NOMO-1 treated with DMSO at 0.1 percent for 48 hours (cell line): ENCODE measurements at regions not wholly inside any gene's neighbourhood (a gene's known extent, or its start where the extent isn't known, plus 50 kb on each side); places are given as distances from the start of the nearest gene placed in this dataset.
A peak's percentile ranks its signal among the peaks of the same experiment; 100 is the strongest.
"Not testable (repeated sequence)": the region's sequence is repeated elsewhere in the genome, so short reads cannot be mapped to it uniquely, and the experiment has no call there.

ENCODE experiments used
- DNase-seq: peaks from one replicate; lab custom pipeline; 2025; ENCODE audit not compliant: unreplicated experiment; lab: John Stamatoyannopoulos, UW

DNA sequence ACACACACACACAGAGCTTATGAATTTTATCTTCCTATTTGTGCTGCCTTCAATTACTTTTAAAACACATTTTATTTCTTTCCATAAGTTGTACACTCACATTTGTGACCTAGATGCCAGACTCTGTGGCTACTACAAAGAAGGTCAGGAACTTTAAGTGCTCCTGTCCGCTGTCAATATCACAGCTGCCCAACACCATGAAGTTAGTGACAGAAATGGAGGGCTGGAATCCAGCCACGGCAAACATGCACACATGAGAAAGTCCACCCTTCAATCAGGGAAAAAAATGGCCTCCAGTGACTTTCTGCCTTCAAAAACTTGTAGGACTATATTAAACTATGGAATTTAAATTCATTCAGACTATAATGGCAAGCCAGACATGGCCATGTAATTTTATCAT lies 334.4 kb upstream of the FSTL5 start:
- no peak for DNase-seq

DNA sequence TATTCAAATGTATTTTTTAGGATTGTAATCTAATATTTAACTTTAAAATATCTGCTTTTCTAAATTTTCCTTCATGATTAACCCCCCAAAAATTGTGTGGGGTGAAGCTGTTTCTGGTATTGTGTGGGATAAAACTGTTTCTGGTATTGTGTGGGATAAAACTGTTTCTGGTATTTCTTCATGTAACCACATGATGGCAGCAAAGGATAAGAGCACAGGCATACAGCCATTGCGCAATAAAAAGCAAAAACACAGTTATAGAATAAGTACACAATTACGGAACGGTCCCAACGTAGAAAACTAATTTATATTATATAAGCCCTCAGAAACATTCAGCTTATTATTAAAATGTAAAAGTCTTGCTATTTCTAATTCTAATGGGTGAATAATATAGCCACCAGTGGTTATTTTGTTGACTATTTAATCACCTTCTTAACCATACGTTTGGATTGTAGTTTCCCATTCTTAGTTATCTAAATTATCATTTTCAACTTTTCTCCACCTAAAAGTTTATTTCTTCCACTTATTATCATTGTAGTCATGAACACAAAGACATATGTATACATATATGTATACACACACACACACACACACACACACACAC lies 333.9 kb upstream of the FSTL5 start:
- peak; percentile 43 for DNase-seq

DNA sequence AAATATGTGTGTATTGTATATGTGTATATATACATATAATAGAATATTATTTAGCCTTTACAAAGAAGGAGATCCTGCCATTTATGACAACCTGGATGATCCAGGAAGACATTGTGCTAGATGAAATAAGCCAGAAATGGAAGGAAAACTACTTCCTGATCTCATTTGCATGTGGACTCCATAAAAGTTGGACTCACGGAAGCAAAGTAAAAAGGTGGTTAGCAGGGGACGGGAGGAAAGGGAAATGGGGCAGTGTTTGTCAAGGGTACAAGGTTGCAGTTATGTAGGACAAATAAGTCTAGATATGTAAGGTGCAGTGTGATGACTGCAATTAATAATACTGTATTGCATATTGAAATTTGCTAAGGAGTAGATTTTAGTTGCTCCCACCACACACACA lies 331.1 kb upstream of the FSTL5 start:
- no peak for DNase-seq

DNA sequence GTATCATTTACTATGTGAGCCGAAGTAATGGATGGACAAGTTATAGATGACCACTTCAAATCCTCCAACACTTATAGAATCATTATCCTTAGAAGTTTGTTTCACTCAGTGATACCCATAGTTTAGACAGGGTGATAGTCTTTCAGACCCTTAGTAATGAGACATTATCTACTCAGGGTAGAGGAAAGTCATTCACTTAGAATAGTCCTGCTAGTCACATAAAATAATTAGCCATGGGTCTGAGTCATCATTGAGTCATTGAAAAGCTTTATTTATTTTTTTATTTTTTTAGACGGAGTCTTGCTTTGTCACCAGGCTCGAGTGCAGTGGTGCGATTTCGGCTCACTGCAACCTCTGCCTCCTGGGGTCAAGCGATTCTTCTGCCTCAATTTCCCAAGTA lies 321.7 kb upstream of the FSTL5 start:
- no peak for DNase-seq

DNA sequence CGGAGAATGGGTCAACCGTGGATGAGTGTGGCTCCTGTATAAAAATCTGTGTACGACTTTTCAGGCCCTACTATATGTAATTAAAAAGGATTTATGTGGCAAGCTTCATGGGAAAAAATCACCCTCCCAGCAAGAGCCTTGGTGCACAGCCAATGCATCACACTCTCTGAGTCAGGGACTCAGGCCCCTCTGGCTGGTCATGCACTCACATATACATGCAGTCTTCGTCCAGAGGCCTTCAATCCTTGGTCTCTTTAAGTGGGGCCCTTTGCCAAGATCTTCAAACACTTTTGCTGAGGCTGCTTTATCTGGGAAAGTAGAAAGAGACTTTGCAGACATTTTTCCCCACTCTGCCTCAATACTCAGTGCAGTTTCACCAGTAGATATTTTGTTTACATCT lies 311.4 kb upstream of the FSTL5 start:
- DNase-seq = no peak

DNA sequence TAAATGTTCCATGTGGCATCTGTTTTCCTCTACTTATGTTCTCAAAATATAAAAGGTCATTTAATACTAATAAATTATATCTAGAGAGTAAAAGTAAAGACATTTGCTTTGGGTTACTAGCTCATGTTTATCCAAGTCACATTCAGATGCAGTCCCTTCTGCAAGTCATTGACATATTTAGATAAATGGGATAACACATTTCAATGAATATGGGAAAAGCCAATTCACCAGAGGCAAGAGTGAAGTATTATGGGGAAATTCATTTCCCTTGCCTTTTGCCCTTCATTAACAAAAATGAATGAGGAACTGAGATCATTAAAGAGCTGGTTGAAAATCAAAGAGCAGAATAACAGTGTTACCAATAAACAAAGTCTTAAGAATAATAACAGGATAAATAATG lies 306.2 kb upstream of the FSTL5 start:
- DNase-seq = no peak

DNA sequence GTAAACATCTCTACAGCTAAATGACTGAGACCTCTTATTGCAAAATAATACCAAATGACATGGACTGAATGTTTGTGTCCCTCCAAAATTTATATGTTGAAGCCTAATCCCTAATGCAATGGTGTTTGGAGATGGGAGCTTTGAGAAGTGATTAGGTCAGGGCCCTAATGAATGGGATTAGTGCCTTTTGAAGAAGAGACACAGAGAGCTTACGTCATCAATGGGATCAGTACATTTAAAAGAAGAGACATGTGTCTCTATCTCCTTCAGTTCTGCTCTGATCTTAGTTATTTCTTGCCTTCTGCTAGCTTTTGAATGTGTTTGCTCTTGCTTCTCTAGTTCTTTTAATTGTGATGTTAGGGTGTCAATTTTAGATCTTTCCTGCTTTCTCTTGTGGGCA lies 301.6 kb upstream of the FSTL5 start:
- DNase-seq = not testable (repeated sequence)

DNA sequence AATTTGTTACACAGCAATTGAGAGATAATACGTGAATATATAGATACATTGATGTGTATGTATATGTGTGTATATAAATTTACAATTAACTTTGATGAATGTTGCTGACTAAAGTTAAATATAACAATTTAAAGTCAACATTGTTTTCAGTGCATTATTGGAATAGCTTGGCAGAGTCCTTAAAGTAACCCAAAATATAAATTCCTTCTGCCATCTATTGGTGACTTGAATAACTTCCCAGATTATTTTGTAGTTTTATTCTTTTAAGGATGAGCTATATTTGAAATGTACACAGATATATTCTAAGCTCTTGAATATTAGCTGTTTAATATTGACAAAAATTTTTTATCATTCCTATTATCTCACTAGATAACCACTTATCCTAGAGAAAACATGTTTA lies 298.2 kb upstream of the FSTL5 start:
- DNase-seq = peak; percentile 17

DNA sequence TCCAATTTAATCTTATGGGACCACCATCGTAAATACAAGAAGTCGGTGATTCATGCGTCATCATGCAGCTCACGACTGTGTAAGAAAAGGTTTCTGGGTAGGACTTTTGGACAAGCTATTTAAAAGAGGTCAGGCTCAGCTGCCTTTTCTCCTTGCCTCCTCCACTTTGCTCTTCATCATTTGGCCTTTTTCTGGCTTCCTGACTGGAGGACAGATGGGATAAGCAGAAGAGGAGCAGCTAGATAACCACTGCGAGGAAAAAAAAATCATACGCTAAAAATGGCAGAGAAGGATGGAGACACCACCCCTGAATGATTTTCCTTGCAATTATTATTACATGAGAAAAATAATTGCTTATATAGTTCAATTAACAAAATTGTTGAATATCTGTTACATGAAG lies 294.3 kb upstream of the FSTL5 start:
- no peak for DNase-seq

DNA sequence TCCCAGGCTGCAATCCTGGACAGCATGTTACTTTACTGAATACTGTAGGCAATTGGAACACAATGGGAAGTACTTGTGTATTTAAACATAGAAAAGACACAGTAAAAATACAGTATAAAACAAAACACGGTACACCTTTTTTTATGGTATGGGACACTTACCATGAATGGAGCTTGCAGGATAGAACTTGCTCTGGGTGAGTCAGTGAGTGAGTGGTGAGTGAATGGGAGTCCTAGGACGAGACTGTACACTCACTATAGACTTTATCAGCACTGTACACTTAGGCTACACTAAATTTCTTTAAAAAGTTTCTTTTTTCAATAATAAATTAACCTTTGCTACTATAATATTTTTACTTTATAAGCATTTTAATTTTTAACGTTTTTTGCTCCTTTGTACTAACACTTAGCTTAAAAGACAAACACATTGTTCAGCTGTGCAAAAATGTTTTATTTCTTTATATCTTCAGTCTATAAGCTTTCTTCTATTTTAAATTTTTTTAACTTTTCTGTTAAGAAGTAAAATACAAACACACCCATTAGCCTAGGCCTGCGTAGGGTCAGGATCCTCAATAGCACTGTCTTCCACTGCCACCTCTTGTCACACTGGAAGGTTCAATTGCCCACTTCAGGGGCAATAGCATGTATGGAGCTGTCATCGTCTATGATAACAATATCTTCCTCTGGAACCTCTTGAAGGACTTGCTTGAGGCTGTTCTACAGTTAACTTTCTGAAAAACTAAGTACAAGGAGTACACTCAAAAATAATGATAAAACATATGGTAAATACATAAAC lies 293.5 kb upstream of the FSTL5 start:
- DNase-seq = no peak

DNA sequence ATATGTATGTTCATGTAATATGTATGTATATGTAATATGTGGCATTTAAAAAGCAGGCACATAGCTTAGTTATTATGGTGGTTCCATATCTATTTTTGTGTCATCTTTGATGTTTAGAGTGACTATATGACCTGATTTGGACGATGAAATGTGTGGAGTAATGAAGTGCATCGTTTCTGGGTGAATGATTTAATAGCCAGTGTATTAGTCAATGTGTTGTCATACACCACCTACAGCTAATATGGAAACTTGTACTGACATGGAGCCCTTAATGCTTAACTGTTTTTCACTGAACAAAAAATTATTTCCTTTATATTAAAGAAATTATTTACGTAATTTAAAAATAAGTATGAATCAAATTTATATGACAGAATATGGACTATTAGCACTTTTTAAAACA lies 292.3 kb upstream of the FSTL5 start:
- DNase-seq = no peak

DNA sequence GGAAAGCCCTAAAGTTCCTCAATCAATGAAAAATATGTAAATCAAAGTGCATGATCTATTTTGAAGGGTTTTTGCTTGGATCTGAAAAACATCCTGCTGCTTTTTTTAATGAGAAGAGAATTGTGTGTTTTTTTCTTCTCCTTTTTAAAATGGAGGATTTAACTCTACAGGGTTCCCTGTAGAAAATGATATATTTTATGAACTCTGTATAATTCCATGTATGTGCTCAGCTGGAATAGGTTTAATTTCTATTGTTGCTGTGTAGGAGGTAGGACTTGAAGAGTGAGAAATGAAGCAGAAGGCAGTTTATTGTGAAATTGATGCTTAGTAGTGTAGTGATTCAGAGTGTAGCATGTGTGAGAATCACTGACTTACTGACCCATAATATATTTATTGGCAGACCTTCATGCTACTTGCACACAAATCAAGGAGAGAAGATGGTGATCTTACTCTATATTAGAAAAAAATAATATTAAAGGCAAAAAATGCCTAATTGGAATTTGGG lies 286.8 kb upstream of the FSTL5 start:
- DNase-seq = no peak

DNA sequence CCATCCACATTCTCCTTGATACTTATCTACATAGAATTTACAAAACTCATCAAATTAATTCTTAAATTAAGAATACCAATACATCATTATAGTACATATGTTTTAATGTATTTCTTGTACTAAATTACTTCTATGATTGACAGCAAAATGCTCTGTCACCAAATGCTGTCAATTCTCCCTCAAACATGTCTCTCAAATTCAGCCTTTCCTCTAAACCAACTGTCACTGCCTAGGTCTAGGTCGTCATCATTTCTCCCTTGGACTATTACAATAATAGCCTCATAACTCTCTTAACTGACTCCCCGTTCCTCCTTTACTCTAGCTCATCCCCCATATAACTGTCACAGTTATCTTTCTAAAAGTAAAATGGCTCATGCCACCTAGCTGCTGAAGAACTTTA lies 279.7 kb upstream of the FSTL5 start:
- no peak for DNase-seq

DNA sequence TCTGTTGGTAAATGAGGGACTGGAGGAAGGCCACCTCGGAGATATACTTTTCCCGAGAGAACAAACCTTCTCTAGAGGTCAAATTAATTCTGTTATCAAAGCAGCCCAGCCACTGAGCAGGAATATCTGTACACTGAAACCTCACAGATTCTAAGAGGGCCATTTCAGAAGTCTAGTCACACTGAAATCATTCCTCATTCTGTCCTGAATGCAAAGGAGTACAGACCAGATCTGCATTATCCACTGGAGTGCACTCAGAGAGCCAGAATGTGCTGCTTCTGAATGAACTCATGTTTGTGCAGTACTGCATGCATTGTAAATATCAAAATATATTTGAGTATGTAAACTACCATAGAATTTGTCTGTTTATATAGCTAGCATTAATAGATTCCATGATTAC lies 278.3 kb upstream of the FSTL5 start:
- no peak for DNase-seq

DNA sequence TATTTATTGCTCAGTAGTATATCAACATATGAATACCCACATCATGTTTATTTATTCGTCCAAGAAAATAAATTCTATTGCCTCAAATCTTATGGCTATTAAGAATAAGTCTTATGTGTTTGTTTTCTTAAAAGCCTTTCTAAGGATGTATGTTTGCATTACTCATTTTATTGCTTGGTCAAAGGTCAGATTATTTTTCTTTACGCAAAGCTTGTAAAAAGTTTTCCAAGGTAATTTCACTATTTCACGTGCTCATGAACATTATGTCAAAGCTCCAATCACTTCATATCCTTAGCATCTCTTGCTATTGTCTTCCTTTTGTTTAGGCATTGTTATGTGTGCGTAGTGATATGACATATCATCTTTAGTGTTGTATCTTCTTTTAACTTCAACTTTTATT lies 258.5 kb upstream of the FSTL5 start:
- no peak for DNase-seq

DNA sequence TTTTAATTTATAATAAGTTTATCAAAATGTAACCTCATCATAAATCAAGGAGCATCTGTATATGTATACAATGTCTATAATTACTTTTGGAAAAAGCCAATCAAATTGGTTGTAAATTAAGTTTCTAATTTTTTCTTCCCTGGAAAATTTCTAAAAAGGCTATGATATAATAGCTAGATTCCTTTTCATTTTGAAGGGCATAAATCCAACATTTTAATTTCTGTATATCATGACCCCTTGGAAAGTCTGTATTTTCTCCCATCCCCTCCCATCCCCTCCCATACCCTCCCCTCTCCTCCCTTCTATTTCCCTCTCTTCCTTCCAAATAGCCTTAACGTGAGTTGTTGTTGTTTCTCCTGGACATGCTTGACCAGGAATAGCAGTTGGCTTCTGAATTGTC lies 247.1 kb upstream of the FSTL5 start:
- no peak for DNase-seq

DNA sequence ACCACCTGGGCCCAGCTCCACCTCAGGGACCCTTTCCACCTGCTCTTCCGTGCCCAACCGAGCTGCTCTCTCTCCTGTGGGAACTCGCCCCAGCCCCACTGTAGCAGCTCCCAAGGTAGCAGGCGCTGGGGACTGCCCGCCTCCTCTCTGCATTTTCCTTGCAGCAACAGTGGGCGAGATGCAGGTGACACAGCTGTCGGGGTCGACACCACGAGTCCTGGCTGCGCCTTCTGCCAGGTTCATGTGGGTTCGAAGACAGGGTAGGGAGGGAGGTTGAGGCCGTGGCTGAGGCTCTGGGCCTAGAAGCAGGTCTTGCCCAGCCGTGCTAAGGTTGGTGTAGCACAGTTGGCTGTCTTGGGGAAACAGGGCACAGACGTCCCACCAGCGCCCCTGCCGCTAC lies 245.2 kb upstream of the FSTL5 start:
- DNase-seq = no peak

DNA sequence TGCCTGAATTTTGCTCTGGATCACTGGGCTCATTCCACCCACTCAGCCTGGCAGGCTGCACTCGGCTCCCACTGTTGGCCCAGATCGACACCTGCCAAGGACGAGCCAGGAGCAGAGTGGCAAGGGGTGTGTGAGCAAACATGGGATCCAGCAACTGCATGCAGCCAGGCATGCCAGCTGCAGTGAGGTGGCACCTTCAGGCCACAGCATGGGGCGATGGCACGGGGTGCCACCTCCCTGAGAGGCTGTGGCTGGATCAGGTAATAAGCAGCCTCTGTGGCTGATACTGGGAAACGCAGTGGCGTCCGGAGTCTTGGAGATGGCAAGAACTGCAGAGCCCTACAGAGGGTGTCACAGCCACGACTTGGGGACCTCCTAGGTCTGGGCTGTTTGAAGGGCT lies 244.5 kb upstream of the FSTL5 start:
- no peak for DNase-seq

DNA sequence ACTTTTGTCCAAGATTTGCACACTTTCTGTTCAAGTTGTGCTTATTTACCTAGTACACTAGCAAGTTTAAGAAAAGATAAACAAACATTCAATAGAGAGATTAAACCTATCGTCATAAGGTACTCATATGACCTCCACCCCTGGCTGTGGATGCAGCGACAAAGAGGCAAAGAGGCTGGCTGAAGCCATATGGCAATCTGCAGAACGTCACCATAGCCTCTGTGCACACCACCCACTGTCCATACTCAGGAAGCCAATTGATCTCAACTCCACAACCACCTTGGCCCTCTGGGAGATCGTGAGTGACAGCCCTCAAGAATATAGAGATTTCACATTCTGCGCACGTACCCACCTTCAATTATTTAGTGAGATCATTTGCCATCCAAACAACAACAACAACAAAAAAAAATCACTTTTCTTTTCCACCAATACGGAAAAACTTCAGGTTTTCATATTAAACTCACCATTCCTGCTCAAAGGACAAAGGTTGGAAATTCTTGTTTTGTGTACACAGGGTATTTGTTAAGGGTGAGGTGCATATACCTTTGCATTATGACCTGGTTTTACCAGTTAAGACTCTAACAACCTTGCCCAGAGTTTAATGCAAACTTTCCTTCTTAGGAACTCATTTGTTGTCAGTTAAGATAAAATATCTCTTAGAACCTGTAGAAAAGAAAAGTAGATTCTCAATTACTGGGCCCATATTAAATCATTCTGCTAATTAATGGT lies 243.0 kb upstream of the FSTL5 start:
- no peak for DNase-seq

DNA sequence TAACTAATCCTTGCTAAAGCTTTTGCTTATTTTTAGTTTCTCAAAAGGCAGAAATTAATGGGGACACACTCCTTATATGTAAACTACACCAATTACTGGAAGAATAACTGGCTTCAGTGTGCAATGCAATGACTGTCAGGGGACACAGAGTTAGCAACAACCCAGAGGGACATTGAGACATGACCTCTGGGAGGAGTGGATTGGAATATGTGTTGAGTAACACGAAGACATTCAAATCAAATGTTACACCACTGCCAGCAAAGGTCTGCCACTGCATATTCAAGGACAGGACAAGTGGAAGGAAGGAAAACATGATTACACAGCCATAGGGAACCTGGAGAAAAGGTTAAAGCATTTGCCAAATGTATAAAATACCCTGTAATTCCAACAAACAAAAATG lies 240.1 kb upstream of the FSTL5 start:
- DNase-seq = no peak

DNA sequence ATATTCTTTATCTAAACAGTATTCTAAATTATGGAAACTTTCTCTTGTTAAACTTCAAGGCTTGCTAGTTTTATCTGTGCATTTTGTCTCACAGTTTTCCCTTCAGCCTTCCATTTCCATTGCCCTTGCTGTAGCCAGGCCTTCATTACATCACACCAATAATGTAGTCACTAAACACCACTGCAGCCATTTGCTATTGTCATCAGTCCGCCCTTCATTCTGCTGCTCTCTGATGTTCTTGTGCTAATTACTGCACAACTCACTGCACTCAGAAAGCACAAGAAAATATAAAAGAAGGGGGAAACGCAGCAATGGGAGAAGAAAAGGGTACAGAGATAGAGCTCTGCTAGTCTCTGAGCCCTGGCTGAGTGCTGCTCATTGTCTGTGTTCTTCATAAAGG lies 239.6 kb upstream of the FSTL5 start:
- DNase-seq = no peak

DNA sequence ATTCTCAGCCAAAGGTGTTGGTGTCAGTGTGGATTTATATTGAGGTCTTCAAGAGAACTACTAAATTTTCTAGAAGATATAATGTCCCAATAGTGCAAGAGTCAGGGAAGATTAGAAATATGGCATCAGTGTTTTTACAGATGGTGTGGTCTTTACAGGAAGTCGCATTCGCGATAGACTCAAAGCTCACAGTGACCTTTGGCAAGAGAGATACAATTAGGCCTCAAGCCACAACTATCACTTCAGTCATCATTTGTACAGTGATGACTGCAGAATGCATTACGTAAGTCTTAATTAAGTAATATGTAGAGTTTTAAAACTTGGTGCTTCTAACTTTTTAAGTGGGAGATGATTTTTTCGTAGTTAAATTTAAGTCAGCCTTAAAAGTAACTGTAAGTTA lies 237.2 kb upstream of the FSTL5 start:
- peak; percentile 58 for DNase-seq
